Pancreas (tissue), 10 donors: ENCODE measurements at regions not wholly inside any gene's neighbourhood (a gene's known extent, or its start where the extent isn't known, plus 50 kb on each side); places are given as distances from the start of the nearest gene placed in this dataset.

Experiments
- ATAC-seq, 4 donors: fragments of 200-7000 bp; cut with Tn5 transposase; one replicate each; pipeline versions ENCODE4 v1.8.0 to v1.9.1; 2020; ENCODE audit warnings: mild to moderate bottlenecking in 4 of 4, moderate library complexity in 4 of 4
- DNase-seq, 6 donors: peaks; one replicate each; pipeline ENCODE4 v3.0.0-alpha.2; 2020
- FAIRE-seq: peaks from 2 replicates; lab custom pipeline; 2012; peaks lifted over from hg19 to GRCh38; lab: Jason Lieb, UNC
- H3K27ac ChIP-seq, 4 donors: fragments of 200-600 bp; sonication (generic); 1 replicate in 3 of 4; 2 replicates in 1 of 4; pipeline versions ENCODE4 v1.5.0 to v1.8.0; 2020
- H3K27me3 ChIP-seq, 4 donors: fragments of 200-600 bp; one replicate each; pipeline ENCODE4 v1.8.0; 2021
- H3K36me3 ChIP-seq, 3 donors: fragments of 200-600 bp; sonication (generic) in 1 of 3; one replicate each; pipeline versions ENCODE4 v1.5.0 to v1.8.0; 2020 to 2021
- H3K4me1 ChIP-seq, 3 donors: fragments of 200-600 bp; one replicate each; pipeline ENCODE4 v1.8.0; 2021
- H3K4me3 ChIP-seq, 4 donors: fragments of 200-600 bp; sonication (generic) in 2 of 4; one replicate each; pipeline versions ENCODE4 v1.5.0 to v1.8.0; 2020 to 2021
- H3K9me3 ChIP-seq, 4 donors: fragments of 200-600 bp; one replicate each; pipeline ENCODE4 v1.8.0; 2021
- WGBS, 2 donors: extraction: QIAGEN DNeasy Blood & Tissue Kit; methylation state at CpG; one replicate each; pipeline ENCODE4 v1.1.7; 2013; 5-methylcytosine and 5-hydroxymethylcytosine counted together
- intact Hi-C, 3 donors: fragments of 100-400 bp; cut with DNase I; formaldehyde crosslinking; loops; one replicate each; pipeline versions ENCODE4 v1.11.1 to v1.14.2; 2022
- TF ChIP-seq, protein P1 (sequence below), 4 donors: fragments of 200-600 bp; sonication (generic) in 3 of 4; IDR thresholded peaks; one replicate each; pipeline versions ENCODE4 v1.5.0 to v1.8.0; 2021; ENCODE audit warnings: antibody characterized with exemption in 4 of 4
- donor health status: healthy with polysubstance abuse.
- donor health status: DM: no; HTN: no; CAD: no; lungs with moderate emphysema.
- donor health status: DM: no; HTN: no; CAD: no.
- donor health status: control.
- donor health status: control.
- donor health status: Bipolar disorder and iron deficiency.
- donor health status: DM: yes; HTN: yes; CAD: no.
- donor health status: DM: no; HTN: no; CAD: no.
- donor health status: DM: no; HTN: no; CAD: no.
- donor health status: DM: yes; HTN: yes; CAD: no.

DNA sequence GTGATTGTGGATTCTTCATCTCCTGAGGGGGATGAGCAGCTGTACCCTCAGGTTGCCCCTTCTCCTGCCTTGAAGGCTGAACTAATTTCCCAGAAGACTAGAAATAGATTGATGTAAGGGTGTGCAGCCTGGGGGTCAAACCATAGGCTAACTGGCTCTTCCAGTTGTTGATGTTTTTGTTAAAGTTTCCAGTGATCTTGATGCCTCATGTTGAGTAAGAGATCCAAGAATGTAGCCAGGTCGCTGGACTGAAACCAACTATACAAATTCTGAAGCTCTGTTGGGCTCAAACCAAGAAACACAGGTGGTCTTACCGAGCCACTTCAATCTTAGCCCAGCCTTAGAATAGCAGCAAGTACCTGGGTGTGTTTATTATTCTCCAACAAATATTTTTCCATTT, 391.8 kb downstream of the KLF5 start:
- ATAC-seq (no peak), DNase-seq (no peak), FAIRE-seq (no peak)
- Histone ChIP-seq H3K36me3 (no peaks in the 10 kb centered on the region), H3K4me3 (no peak overlapping the region), H3K27ac (no peak overlapping the region), H3K27me3 (no peaks in the 10 kb centered on the region), H3K9me3 (no peaks in the 10 kb centered on the region), H3K4me1 (no peaks in the 10 kb centered on the region)
- WGBS, 2 donors: 78 to 83% methylated on average over 2 of the region's 2 CpGs
- TF ChIP-seq, protein P1, sequence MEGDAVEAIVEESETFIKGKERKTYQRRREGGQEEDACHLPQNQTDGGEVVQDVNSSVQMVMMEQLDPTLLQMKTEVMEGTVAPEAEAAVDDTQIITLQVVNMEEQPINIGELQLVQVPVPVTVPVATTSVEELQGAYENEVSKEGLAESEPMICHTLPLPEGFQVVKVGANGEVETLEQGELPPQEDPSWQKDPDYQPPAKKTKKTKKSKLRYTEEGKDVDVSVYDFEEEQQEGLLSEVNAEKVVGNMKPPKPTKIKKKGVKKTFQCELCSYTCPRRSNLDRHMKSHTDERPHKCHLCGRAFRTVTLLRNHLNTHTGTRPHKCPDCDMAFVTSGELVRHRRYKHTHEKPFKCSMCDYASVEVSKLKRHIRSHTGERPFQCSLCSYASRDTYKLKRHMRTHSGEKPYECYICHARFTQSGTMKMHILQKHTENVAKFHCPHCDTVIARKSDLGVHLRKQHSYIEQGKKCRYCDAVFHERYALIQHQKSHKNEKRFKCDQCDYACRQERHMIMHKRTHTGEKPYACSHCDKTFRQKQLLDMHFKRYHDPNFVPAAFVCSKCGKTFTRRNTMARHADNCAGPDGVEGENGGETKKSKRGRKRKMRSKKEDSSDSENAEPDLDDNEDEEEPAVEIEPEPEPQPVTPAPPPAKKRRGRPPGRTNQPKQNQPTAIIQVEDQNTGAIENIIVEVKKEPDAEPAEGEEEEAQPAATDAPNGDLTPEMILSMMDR (IDR thresholded peaks at IDR 0.05): no peak
- intact Hi-C loops: no loop called here

DNA sequence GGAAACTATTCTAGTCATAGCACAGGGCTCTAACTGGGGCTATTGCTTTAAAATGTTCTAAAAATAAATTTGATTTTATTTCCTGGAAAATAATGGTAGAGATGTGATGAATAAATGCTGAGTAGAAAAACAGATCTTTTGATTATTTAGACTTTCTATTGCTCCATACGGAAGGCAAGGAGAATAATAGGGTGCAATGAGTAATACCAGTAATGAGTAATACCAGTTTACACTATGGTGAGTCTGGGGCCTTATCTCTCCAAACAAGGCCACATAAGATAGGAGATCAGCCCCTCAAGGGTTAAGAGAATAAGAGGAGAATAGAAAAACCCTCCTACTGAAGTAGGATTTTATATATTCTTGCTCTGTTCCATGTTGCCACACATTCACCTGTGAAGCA, 390.4 kb downstream of the KLF5 start:
- Histone ChIP-seq H3K9me3 (no peaks in the 10 kb centered on the region), H3K27ac (no peak overlapping the region), H3K4me1 (no peaks in the 10 kb centered on the region), H3K36me3 (no peaks in the 10 kb centered on the region), H3K27me3 (no peaks in the 10 kb centered on the region), H3K4me3 (no peak overlapping the region)
- FAIRE-seq: no peak
- WGBS, 2 donors: 70 to 78% methylated on average over 1 of the region's 1 CpG
- TF ChIP-seq, protein P1 (IDR thresholded peaks at IDR 0.05): no peak
- DNase-seq: no peak
- ATAC-seq: no peak
- intact Hi-C loops: no loop called here

DNA sequence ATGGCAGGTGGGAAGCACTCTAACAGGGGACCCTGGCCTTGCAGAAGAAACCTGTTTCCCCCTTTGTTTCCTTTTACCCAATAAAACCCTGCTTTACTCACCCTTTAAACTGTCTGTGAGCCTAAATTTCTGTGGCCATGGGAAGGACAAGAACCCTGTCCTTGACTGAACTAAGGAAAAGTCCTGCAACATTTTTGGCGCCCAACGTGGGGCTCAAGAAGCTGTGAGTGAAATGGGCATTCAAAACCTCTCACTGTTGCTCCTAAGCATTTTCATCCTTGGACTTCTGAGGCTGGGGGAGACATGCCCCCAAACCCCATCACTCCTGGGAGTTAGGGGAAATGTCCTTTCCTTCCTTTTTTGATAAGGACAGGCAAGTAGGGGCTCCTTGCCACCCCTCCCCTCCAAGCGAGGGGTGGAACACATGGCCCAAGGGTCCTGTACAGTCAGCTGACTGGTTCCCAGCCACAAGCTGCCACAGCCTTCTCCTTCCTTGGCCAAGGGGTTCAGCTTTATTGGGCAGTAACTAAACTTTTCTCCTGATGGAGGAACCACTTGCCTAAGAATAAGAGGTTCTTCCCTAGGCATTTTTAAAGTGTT, 381.6 kb downstream of the KLF5 start:
- no peak overlapping the region for H3K27ac ChIP-seq
- no peaks in the 10 kb centered on the region for H3K4me1 ChIP-seq
- intact Hi-C loops: no loop called here
- ATAC-seq (no peak), DNase-seq (no peak), FAIRE-seq (no peak)
- 72 to 86% methylated on average over 3 of the region's 3 CpGs for WGBS, 2 donors
- no peaks in the 10 kb centered on the region for H3K27me3 ChIP-seq
- H3K36me3 ChIP-seq: no peaks in the 10 kb centered on the region
- peaks cover 0 to 5% (median 2%) of the 10 kb centered on the region in 4 donors for H3K9me3 ChIP-seq
- H3K4me3 ChIP-seq: no peak overlapping the region
- TF ChIP-seq, protein P1 (IDR thresholded peaks at IDR 0.05): no peak

DNA sequence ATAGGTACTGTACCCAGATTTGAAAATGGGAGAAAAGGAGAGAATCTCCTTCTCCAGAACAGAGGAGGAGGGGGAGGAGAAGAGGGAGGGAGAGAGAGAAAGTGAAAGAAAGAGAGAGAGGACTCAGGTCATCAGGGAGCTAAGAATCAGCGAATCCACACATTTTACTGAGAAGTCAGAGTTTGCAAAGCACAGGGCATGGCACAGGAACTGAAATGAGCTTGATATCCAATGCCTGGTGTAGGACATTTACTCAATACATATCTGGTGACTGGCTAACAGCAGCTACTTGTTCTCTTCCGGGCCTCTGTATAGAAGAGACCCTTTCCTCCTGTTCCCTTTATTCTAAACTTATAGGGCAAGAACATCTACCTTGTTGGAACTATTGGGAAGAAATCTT, 375.1 kb downstream of the KLF5 start:
- Histone ChIP-seq H3K9me3 (no peaks in the 10 kb centered on the region), H3K27ac (no peak overlapping the region), H3K4me3 (no peak overlapping the region), H3K4me1 (no peaks in the 10 kb centered on the region), H3K36me3 (no peaks in the 10 kb centered on the region), H3K27me3 (no peaks in the 10 kb centered on the region)
- ATAC-seq (no peak), FAIRE-seq (no peak), DNase-seq (no peak)
- TF ChIP-seq, protein P1 (IDR thresholded peaks at IDR 0.05): no peak
- WGBS, 2 donors: 83 to 89% methylated on average over 2 of the region's 2 CpGs
- intact Hi-C loops: no loop called here

DNA sequence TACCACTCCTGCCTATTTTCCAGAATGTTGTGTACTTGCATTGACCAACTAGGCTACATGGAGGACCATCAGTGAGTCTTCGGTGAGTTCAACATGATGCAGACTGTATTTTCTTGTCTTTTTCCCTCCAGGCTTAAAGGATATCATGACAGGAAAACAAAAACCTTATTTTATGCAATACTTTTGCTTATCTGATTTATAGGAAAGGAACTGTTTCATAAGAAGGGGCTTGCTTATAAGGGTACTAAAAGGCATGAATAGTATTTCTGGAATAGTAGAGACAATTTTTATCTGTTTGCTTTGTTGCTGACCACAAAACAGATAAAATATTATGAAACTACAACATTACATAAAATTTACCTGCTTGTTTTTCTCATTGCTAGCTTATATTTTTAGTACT, 374.7 kb downstream of the KLF5 start:
- no peaks in the 10 kb centered on the region for H3K4me1 ChIP-seq
- no peaks in the 10 kb centered on the region for H3K27me3 ChIP-seq
- no peak overlapping the region for H3K4me3 ChIP-seq
- FAIRE-seq: no peak
- intact Hi-C loops: no loop called here
- no peak overlapping the region for H3K27ac ChIP-seq
- whole genome bisulfite sequencing, 2 donors: 62 to 79% methylated on average over 1 of the region's 1 CpG
- no peaks in the 10 kb centered on the region for H3K9me3 ChIP-seq
- no peak for DNase-seq
- TF ChIP-seq, protein P1 (IDR thresholded peaks at IDR 0.05): no peak
- no peaks in the 10 kb centered on the region for H3K36me3 ChIP-seq
- ATAC-seq: no peak
